ENCODE measurements at regions not wholly inside any gene's neighbourhood (a gene's known extent, or its start where the extent isn't known, plus 50 kb on each side); places are given as distances from the start of the nearest gene placed in this dataset.

DNA sequence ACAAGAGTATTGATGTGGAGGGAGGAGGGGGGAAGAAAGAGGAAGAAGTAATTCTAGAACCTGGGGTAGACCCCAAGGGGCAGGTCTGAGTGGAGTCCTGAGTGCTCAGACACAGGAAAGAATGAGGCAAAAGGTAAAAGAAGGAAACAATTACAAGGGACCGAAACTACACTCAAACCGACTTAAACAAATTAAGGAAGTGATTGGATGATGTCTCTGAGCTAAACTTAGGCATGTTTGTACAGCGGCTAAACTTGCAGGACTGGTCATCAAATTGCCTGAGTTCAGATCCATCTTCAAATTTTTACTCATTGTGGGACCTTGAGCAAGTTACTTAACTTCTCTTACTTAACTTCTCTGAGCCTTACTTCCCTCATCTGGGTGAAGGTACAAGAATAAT is 86.3 kb upstream of the LRRC55 start (continued):
- TF ChIP-seq RAD21 (IDR thresholded peaks at IDR 0.05 in 1 of 2, conservative IDR thresholded peaks at IDR 0.05 in 1 of 2; ENCODE audit: low read depth in 2 of 2, low read length in 2 of 2) (no peak), SIX5 (IDR thresholded peaks at IDR 0.05; ENCODE audit: low read depth, low read length) (no peak), GABPA (IDR thresholded peaks at IDR 0.05; ENCODE audit: borderline replicate concordance, insufficient read depth, low read length) (no peak), HDAC2 (IDR thresholded peaks at IDR 0.05; ENCODE audit: borderline replicate concordance in 1 of 2, low read depth in 2 of 2, low read length in 2 of 2) (no peak), NANOG (IDR thresholded peaks at IDR 0.05; ENCODE audit: insufficient read depth, low read depth, low read length, poor library complexity, severe bottlenecking) (no peak)
